ENCODE measurements at regions not wholly inside any gene's neighbourhood (a gene's known extent, or its start where the extent isn't known, plus 50 kb on each side); places are given as distances from the start of the nearest gene placed in this dataset.

DNA sequence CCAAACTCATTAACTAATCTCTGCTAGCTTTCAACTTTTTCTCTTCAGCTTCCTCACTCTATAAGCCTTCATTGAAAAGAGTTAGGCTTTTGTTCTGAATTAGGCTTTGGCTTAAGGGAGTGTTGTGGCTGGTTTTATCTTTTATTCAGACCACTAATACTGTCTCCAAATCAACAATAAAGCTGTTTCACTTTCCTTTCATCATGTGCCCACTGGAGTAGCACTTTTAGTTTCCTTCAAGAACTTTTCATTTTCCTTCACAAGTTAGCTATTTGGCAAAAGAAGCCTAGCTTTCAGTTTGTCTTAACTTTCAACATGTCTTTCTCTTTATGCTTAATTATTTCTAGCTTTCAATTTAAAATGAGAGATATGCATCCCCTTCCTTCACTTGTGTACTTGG, 271.7 kb upstream of the FSIP2 start:
- H3K79me2 ChIP-seq (ENCODE audit: insufficient read depth) = no peaks in the 10 kb centered on the region
- H3K4me3 ChIP-seq (ENCODE audit: low read depth in 2 of 2, low read length in 1 of 2) = no peak overlapping the region
- H3K36me3 ChIP-seq (replicated peaks in 1 of 2; ENCODE audit: control insufficient read depth in 1 of 2, insufficient read depth in 2 of 2, low read length in 1 of 2) = no peaks in the 10 kb centered on the region
- no peaks in the 10 kb centered on the region for H3K9me3 ChIP-seq
- no peak overlapping the region for H3K27ac ChIP-seq (ENCODE audit: low read depth in 2 of 2, low read length in 1 of 2)
- no peaks in the 10 kb centered on the region for H3F3A ChIP-seq (replicated peaks; ENCODE audit: insufficient read depth)
- CTCF ChIA-PET = no interaction called here
- no peaks in the 10 kb centered on the region for H3K27me3 ChIP-seq (ENCODE audit: insufficient read depth)
- no peak for DNase-seq
- H3K9me2 ChIP-seq = no peaks in the 10 kb centered on the region
- POLR2A ChIA-PET = no interaction called here
- H3K4me2 ChIP-seq = no peak overlapping the region
- no peaks in the 10 kb centered on the region for H4K20me1 ChIP-seq (ENCODE audit: insufficient read depth)
- TF ChIP-seq RAD21 (IDR thresholded peaks at IDR 0.05; ENCODE audit: low read length) = no peak
- no peak for TF ChIP-seq TAF1 (IDR thresholded peaks at IDR 0.05; ENCODE audit: borderline replicate concordance, low read depth, low read length)
- TF ChIP-seq, protein P1, sequence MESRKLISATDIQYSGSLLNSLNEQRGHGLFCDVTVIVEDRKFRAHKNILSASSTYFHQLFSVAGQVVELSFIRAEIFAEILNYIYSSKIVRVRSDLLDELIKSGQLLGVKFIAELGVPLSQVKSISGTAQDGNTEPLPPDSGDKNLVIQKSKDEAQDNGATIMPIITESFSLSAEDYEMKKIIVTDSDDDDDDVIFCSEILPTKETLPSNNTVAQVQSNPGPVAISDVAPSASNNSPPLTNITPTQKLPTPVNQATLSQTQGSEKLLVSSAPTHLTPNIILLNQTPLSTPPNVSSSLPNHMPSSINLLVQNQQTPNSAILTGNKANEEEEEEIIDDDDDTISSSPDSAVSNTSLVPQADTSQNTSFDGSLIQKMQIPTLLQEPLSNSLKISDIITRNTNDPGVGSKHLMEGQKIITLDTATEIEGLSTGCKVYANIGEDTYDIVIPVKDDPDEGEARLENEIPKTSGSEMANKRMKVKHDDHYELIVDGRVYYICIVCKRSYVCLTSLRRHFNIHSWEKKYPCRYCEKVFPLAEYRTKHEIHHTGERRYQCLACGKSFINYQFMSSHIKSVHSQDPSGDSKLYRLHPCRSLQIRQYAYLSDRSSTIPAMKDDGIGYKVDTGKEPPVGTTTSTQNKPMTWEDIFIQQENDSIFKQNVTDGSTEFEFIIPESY (IDR thresholded peaks at IDR 0.05; ENCODE audit: borderline replicate concordance, low read depth) = no peak
- no peak overlapping the region for H2AFZ ChIP-seq (ENCODE audit: low read depth)
- H3K9ac ChIP-seq = no peak overlapping the region
- H3K4me1 ChIP-seq (ENCODE audit: control insufficient read depth in 1 of 2, insufficient read depth in 2 of 2, low read depth in 1 of 2, low read length in 1 of 2) = no peaks in the 10 kb centered on the region

DNA sequence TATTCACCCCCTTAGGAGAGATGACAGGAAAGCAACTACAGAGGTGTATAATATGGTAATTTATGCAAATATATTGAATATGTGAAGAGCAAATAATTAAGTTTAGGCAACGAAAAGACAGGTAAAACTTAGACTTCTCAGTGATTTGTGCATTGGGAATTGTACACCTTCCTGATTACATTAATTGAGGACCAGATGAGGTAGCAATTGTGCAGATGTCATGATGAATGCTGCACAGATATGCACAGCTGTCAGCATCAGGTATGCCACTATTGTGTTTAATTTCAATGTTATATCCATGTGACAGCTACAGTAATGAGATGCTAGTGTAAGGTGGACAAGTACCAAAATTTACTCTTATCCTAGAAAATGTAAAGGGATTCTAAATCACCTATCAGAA, 267.2 kb upstream of the FSIP2 start:
- Histone ChIP-seq H2AFZ (ENCODE audit: low read depth) (no peak overlapping the region), H3K9ac (no peak overlapping the region), H3F3A (replicated peaks; ENCODE audit: insufficient read depth) (no peaks in the 10 kb centered on the region), H3K27ac (ENCODE audit: low read depth in 2 of 2, low read length in 1 of 2) (no peak overlapping the region), H3K27me3 (ENCODE audit: insufficient read depth) (no peaks in the 10 kb centered on the region), H3K9me2 (no peaks in the 10 kb centered on the region), H3K4me2 (no peak overlapping the region), H3K9me3 (no peaks in the 10 kb centered on the region), H3K4me3 (ENCODE audit: low read depth in 2 of 2, low read length in 1 of 2) (no peak overlapping the region), H3K79me2 (ENCODE audit: insufficient read depth) (no peaks in the 10 kb centered on the region), H3K4me1 (ENCODE audit: control insufficient read depth in 1 of 2, insufficient read depth in 2 of 2, low read depth in 1 of 2, low read length in 1 of 2) (no peaks in the 10 kb centered on the region), H3K36me3 (replicated peaks in 1 of 2; ENCODE audit: control insufficient read depth in 1 of 2, insufficient read depth in 2 of 2, low read length in 1 of 2) (no peaks in the 10 kb centered on the region), H4K20me1 (ENCODE audit: insufficient read depth) (no peaks in the 10 kb centered on the region)
- DNase-seq = no peak
- 32% methylated on average over 1 of the region's 1 CpG for WGBS (ENCODE audit: low lambda C conversion rate)
- TF ChIP-seq RCOR1 (IDR thresholded peaks at IDR 0.05; ENCODE audit: low read length) (no peak), TEAD4 (IDR thresholded peaks at IDR 0.05; ENCODE audit: borderline replicate concordance, insufficient read depth) (no peak), POLR2AphosphoS5 (IDR thresholded peaks at IDR 0.05; ENCODE audit: low read depth, low read length) (no peak), SMC3 (IDR thresholded peaks at IDR 0.05; ENCODE audit: low read depth, low read length) (no peak)
- TF ChIP-seq, protein P2, sequence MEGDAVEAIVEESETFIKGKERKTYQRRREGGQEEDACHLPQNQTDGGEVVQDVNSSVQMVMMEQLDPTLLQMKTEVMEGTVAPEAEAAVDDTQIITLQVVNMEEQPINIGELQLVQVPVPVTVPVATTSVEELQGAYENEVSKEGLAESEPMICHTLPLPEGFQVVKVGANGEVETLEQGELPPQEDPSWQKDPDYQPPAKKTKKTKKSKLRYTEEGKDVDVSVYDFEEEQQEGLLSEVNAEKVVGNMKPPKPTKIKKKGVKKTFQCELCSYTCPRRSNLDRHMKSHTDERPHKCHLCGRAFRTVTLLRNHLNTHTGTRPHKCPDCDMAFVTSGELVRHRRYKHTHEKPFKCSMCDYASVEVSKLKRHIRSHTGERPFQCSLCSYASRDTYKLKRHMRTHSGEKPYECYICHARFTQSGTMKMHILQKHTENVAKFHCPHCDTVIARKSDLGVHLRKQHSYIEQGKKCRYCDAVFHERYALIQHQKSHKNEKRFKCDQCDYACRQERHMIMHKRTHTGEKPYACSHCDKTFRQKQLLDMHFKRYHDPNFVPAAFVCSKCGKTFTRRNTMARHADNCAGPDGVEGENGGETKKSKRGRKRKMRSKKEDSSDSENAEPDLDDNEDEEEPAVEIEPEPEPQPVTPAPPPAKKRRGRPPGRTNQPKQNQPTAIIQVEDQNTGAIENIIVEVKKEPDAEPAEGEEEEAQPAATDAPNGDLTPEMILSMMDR (IDR thresholded peaks at IDR 0.05) = no peak
- TF ChIP-seq, protein P1 (IDR thresholded peaks at IDR 0.05; ENCODE audit: borderline replicate concordance, low read depth) = no peak
- POLR2A ChIA-PET = no interaction called here
- CTCF ChIA-PET = interaction anchor here (0.6 kb wide), 1 partner anchor 8 kb away, joined by 3 read pairs; no protein-coding TSS in a partner anchor
